Naive thymus-derived CD4-positive, alpha-beta T cell (primary cell): ENCODE measurements at regions not wholly inside any gene's neighbourhood (a gene's known extent, or its start where the extent isn't known, plus 50 kb on each side); places are given as distances from the start of the nearest gene placed in this dataset.
"Not testable (repeated sequence)": the region's sequence is repeated elsewhere in the genome, so short reads cannot be mapped to it uniquely, and the experiment has no call there.

ENCODE experiments used
- ATAC-seq: fragments of 150-1000 bp; cut with Tn5 transposase; 2 replicates; pipeline ENCODE4 v1.10.0; 2021; ENCODE audit warnings: mild to moderate bottlenecking, moderate library complexity
- CTCF ChIA-PET: fragments of 350-600 bp; sonication (Branson Sonifier 250); formaldehyde crosslinking; loops from one replicate; lab custom pipeline; 2021; ENCODE audit warnings: antibody characterized with exemption; lab: Charles Lee
- POLR2A ChIA-PET: fragments of 350-600 bp; sonication (Branson Sonifier 250); formaldehyde crosslinking; loops from one replicate; lab custom pipeline; 2021; ENCODE audit warnings: antibody characterized with exemption, inconsistent platforms; lab: Charles Lee
- DNase-seq, 9 donors: peaks; one replicate each; pipeline versions ENCODE4 v3.0.0 to v3.0.0-alpha.2; 2020 to 2022; ENCODE audit warnings: mixed read lengths in 1 of 9
- H3K27ac ChIP-seq: one replicate; pipeline ENCODE4 v1.7.0; 2013; ENCODE audit warnings: mild to moderate bottlenecking, low read depth, low read length, moderate library complexity
- H3K27me3 ChIP-seq, 2 donors: one replicate each; pipeline ENCODE4 v1.7.0; 2013; ENCODE audit warnings: low read length in 2 of 2, mild to moderate bottlenecking in 2 of 2, moderate library complexity in 2 of 2; ENCODE audit not compliant: control insufficient read depth in 2 of 2, insufficient read depth in 2 of 2
- H3K36me3 ChIP-seq, 3 experiments: 1 replicate in 2 of 3; 2 replicates in 1 of 3; pipeline ENCODE4 v1.7.0; 2013; ENCODE audit warnings: low read length in 3 of 3, mild to moderate bottlenecking in 3 of 3, moderate library complexity in 1 of 3; ENCODE audit not compliant: insufficient read depth in 3 of 3, control insufficient read depth in 2 of 3
- H3K4me1 ChIP-seq, 2 donors: one replicate each; pipeline ENCODE4 v1.7.0; 2013; ENCODE audit warnings: low read length in 2 of 2, mild to moderate bottlenecking in 2 of 2, moderate library complexity in 1 of 2; ENCODE audit not compliant: control insufficient read depth in 2 of 2, insufficient read depth in 2 of 2
- H3K4me3 ChIP-seq: 2 replicates; pipeline ENCODE4 v1.7.0; 2013; ENCODE audit warnings: mild to moderate bottlenecking, low read length
- H3K9me3 ChIP-seq, 3 experiments: 1 replicate in 2 of 3; 2 replicates in 1 of 3; pipeline ENCODE4 v1.7.0; 2013; ENCODE audit warnings: low read length in 3 of 3; ENCODE audit not compliant: control insufficient read depth in 2 of 3
- H3K27ac Mint-ChIP-seq, 9 donors: one replicate each; pipeline ENCODE4 v1.8.0; 2020 to 2022; ENCODE audit warnings: mixed read lengths in 9 of 9, mild to moderate bottlenecking in 8 of 9, moderate library complexity in 5 of 9, inconsistent platforms in 2 of 9
- H3K27me3 Mint-ChIP-seq, 5 donors: one replicate each; pipeline ENCODE4 v1.8.0; 2021 to 2022; ENCODE audit warnings: mixed read lengths in 5 of 5, mild to moderate bottlenecking in 1 of 5
- H3K36me3 Mint-ChIP-seq, 5 donors: one replicate each; pipeline ENCODE4 v1.8.0; 2020 to 2022; ENCODE audit warnings: mixed read lengths in 5 of 5, mild to moderate bottlenecking in 3 of 5, inconsistent platforms in 1 of 5
- H3K4me1 Mint-ChIP-seq, 7 donors: one replicate each; pipeline ENCODE4 v1.8.0; 2020 to 2022; ENCODE audit warnings: mixed read lengths in 7 of 7, mild to moderate bottlenecking in 3 of 7, inconsistent platforms in 1 of 7
- H3K4me3 Mint-ChIP-seq, 10 donors: one replicate each; pipeline ENCODE4 v1.8.0; 2020 to 2022; ENCODE audit warnings: mild to moderate bottlenecking in 10 of 10, mixed read lengths in 10 of 10, moderate library complexity in 6 of 10, inconsistent platforms in 2 of 10
- H3K9me3 Mint-ChIP-seq, 11 donors: one replicate each; pipeline ENCODE4 v1.8.0; 2020 to 2022; ENCODE audit warnings: mixed read lengths in 11 of 11, mild to moderate bottlenecking in 4 of 11, inconsistent platforms in 1 of 11, moderate library complexity in 1 of 11
- intact Hi-C, 2 donors: fragments of 100-400 bp; cut with micrococcal nuclease; formaldehyde crosslinking; loops; one replicate each; pipeline ENCODE4 v1.15.1; 2023

DNA sequence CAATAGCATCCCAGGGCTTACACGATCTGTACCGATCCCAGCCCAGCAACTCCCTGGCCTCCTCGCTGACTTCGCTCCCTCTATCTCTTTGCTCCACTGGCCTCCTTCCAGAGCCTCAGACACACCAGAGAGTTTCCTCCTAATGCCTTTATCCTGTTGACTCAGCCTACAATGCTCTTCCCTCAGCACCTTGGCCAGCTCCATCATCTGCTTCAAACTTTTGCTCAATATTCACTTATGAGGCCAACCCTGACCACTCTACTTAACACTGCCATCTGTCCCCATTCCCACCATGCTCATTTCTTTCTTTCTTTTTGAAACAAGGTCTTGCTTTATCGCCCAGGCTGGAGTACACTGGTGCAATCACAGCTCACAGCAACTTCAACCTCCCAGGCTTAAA, 180.9 kb downstream of the CEP170 start:
- H3K27ac Mint-ChIP-seq, H3K4me1 ChIP-seq, H3K27me3 ChIP-seq, H3K36me3 ChIP-seq, H3K9me3 Mint-ChIP-seq, H3K36me3 Mint-ChIP-seq, H3K4me1 Mint-ChIP-seq, H3K27me3 Mint-ChIP-seq, H3K27ac ChIP-seq, H3K4me3 ChIP-seq, CTCF ChIA-PET, ATAC-seq, H3K9me3 ChIP-seq, H3K4me3 Mint-ChIP-seq, POLR2A ChIA-PET, intact Hi-C loops, DNase-seq: not testable (repeated sequence)

DNA sequence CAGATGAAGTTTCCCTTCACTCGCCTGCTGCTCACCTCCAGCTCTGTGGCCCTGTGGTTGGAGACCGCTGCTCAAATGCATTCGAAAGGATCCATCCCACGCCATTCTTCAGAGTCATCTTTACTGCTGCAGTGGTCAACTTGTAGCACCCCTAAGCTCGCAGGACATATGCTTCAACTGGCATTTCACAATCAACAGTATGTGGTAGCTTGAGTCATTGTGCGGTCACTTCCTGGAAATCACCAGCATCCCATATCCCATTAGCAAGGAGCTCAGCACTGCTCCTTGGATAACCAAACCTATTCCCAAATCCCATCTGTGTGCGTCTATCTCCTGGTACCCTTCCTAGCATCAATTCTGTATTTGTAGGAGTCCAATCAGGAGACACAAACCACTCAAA, 188.0 kb downstream of the CEP170 start:
- ATAC-seq, H3K4me3 Mint-ChIP-seq, CTCF ChIA-PET, H3K9me3 Mint-ChIP-seq, H3K27ac Mint-ChIP-seq, H3K27me3 ChIP-seq, H3K4me1 ChIP-seq, H3K4me1 Mint-ChIP-seq, H3K9me3 ChIP-seq, DNase-seq, H3K27me3 Mint-ChIP-seq, H3K36me3 Mint-ChIP-seq, H3K27ac ChIP-seq, intact Hi-C loops, H3K36me3 ChIP-seq, H3K4me3 ChIP-seq, POLR2A ChIA-PET: not testable (repeated sequence)

DNA sequence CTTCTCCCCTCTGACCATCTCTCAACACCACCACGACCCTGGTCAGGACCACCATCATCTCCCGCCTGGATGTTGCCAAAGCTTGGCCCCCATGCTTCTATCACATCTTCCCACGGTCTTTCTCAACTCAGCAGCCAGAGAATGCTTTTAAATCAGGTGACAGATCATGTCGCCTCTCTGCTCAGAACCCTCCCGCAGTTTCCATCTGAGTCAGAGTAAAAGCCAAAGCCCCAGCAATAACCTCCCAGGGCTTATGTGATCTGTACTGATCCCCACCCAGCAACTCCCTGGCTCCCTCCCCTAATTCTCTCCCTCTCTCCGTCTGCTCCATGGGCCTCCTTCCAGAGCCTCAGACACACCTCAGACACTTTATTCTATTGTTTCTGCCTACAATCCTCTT, 193.1 kb downstream of the CEP170 start:
- H3K36me3 ChIP-seq, DNase-seq, H3K27me3 Mint-ChIP-seq, H3K36me3 Mint-ChIP-seq, H3K27ac Mint-ChIP-seq, H3K9me3 ChIP-seq, POLR2A ChIA-PET, H3K9me3 Mint-ChIP-seq, H3K4me1 ChIP-seq, H3K27me3 ChIP-seq, intact Hi-C loops, H3K4me3 ChIP-seq, H3K4me3 Mint-ChIP-seq, CTCF ChIA-PET, ATAC-seq, H3K4me1 Mint-ChIP-seq, H3K27ac ChIP-seq: not testable (repeated sequence)

DNA sequence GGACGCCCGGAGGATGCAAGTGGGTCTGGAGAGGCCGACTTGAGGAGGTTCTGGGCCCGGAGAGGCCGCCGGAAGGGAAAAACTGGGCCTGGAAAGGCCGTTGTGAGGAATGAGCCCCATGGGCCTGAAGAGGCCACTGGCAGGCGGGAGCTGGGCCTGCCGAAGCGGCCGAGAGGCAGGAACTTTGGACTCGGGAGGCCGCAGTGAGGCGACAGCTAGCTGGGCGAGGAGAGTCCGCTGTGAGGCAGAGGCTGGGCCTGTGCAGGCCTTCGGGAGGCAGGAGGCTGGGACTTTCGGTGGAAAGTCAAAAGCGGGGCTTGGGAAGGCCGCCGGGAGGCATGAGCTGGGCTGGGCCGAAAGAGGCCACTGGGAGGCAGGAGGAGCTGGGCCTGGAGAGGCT, 199.6 kb downstream of the CEP170 start:
- H3K27me3 ChIP-seq, H3K36me3 Mint-ChIP-seq, H3K27ac Mint-ChIP-seq, ATAC-seq, POLR2A ChIA-PET, H3K4me3 Mint-ChIP-seq, H3K9me3 ChIP-seq, H3K27me3 Mint-ChIP-seq, DNase-seq, intact Hi-C loops, CTCF ChIA-PET, H3K36me3 ChIP-seq, H3K4me3 ChIP-seq, H3K4me1 ChIP-seq, H3K4me1 Mint-ChIP-seq, H3K27ac ChIP-seq, H3K9me3 Mint-ChIP-seq: not testable (repeated sequence)

DNA sequence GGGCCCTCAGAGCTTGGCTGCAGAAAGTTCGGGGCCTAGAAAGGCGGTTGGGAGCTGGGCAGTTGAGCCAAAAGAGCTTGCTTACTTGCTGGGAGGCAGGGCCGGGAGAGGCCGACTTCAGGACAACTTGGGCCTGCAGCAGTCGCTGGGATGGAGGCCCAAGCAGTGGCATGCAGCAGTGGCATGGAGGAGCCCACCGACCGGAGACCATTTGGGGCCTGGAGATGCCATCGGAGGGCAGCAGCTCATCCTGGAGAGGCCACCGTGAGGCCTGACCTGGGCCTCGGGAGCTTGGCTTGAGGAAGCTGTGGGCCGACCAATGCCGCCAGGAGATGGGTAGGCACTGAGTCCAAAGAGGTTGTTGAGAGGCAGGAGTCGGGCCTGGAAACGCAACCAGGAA, 200.0 kb downstream of the CEP170 start:
- POLR2A ChIA-PET, H3K4me3 ChIP-seq, DNase-seq, H3K27ac ChIP-seq, ATAC-seq, H3K27me3 Mint-ChIP-seq, H3K36me3 ChIP-seq, intact Hi-C loops, H3K9me3 ChIP-seq, H3K36me3 Mint-ChIP-seq, H3K9me3 Mint-ChIP-seq, H3K4me3 Mint-ChIP-seq, H3K4me1 ChIP-seq, H3K27me3 ChIP-seq, CTCF ChIA-PET, H3K4me1 Mint-ChIP-seq, H3K27ac Mint-ChIP-seq: not testable (repeated sequence)

DNA sequence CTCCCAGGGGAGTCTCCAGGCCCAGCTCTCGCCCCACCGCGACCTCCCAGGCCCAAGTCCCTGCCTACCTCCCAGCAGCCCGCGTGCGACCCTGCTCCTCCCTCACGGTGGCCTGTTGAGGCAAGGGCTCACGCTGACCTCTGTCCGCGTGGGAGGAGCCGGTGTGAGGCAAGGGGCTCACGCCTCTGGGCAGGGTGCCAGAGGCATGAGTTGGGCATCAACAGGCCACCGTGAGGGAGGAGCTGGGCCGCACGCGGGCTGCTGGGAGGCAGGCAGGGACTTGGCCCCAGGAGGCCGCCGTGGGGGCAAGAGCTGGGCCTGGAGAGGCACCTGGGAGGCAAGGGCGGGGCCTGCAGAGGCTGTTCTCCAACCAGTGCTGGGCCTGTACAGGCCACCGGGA, 200.4 kb downstream of the CEP170 start:
- not testable (repeated sequence) for ATAC-seq

DNA sequence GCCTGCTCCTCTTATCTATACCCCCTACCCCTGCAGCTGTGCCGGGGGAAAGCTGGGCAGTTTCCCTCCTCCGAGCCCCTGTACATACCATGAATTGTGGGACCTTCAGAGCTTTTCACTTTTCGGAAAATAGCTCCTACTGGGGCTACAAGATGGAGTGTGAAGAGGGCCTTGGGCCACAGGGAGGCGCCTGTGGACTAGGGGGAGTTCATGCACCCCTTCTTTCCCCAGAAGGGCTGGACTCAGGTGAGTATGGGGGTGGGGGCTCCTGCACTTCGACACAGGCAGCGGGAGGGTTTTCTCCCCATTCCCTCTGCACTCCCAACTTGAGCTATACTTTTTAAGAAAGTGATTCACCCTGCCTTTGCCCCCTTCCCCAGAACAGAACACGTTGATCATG, 202.0 kb downstream of the CEP170 start:
- H3K27ac ChIP-seq, H3K27ac Mint-ChIP-seq, H3K4me3 Mint-ChIP-seq, DNase-seq, H3K4me1 ChIP-seq, H3K36me3 Mint-ChIP-seq, H3K4me1 Mint-ChIP-seq, intact Hi-C loops, POLR2A ChIA-PET, ATAC-seq, H3K27me3 ChIP-seq, H3K4me3 ChIP-seq, H3K27me3 Mint-ChIP-seq, H3K36me3 ChIP-seq, CTCF ChIA-PET, H3K9me3 ChIP-seq, H3K9me3 Mint-ChIP-seq: not testable (repeated sequence)

More for the DNA sequence above, 200.4 kb downstream of the CEP170 start:
- H3K36me3 Mint-ChIP-seq, H3K27ac ChIP-seq, H3K27me3 ChIP-seq, H3K27ac Mint-ChIP-seq, DNase-seq, POLR2A ChIA-PET, H3K4me3 ChIP-seq, H3K9me3 ChIP-seq, H3K36me3 ChIP-seq, H3K4me1 Mint-ChIP-seq, H3K4me1 ChIP-seq, H3K4me3 Mint-ChIP-seq, intact Hi-C loops, H3K9me3 Mint-ChIP-seq, H3K27me3 Mint-ChIP-seq, CTCF ChIA-PET: not testable (repeated sequence)
